ENCODE measurements at regions not wholly inside any gene's neighbourhood (a gene's known extent, or its start where the extent isn't known, plus 50 kb on each side); places are given as distances from the start of the nearest gene placed in this dataset.

GRCh38 chr2:65539633-65540032, 107.2 kb upstream of the SPRED2 start:
- Histone ChIP-seq H3K4me3 (ENCODE audit: low read length) (no peak overlapping the region), H3K9me3 (ENCODE audit: control insufficient read depth, low read length) (no peaks in the 10 kb centered on the region), H3K27me3 (ENCODE audit: control insufficient read depth, insufficient read depth, low read length) (no peaks in the 10 kb centered on the region), H3K36me3 (ENCODE audit: control insufficient read depth, insufficient read depth, low read length) (no peaks in the 10 kb centered on the region), H3K9ac (ENCODE audit: low read length) (no peak overlapping the region), H3K4me1 (ENCODE audit: control insufficient read depth, insufficient read depth, low read length) (no peaks in the 10 kb centered on the region)

GRCh38 chr2:65537651-65538385, 105.4 kb upstream of the SPRED2 start:
- no peak overlapping the region for H3K9ac ChIP-seq (ENCODE audit: low read length)
- H3K4me3 ChIP-seq (ENCODE audit: low read length) = no peak overlapping the region
- no peaks in the 10 kb centered on the region for H3K27me3 ChIP-seq (ENCODE audit: control insufficient read depth, insufficient read depth, low read length)
- no peaks in the 10 kb centered on the region for H3K4me1 ChIP-seq (ENCODE audit: control insufficient read depth, insufficient read depth, low read length)
- H3K9me3 ChIP-seq (ENCODE audit: control insufficient read depth, low read length) = no peaks in the 10 kb centered on the region
- H3K36me3 ChIP-seq (ENCODE audit: control insufficient read depth, insufficient read depth, low read length) = no peaks in the 10 kb centered on the region

GRCh38 chr2:65536596-65536995, 104.2 kb upstream of the SPRED2 start:
- Histone ChIP-seq H3K4me1 (ENCODE audit: control insufficient read depth, insufficient read depth, low read length) (no peaks in the 10 kb centered on the region), H3K27me3 (ENCODE audit: control insufficient read depth, insufficient read depth, low read length) (no peaks in the 10 kb centered on the region), H3K9me3 (ENCODE audit: control insufficient read depth, low read length) (no peaks in the 10 kb centered on the region), H3K36me3 (ENCODE audit: control insufficient read depth, insufficient read depth, low read length) (no peaks in the 10 kb centered on the region), H3K9ac (ENCODE audit: low read length) (no peak overlapping the region), H3K4me3 (ENCODE audit: low read length) (no peak overlapping the region)

GRCh38 chr2:65532937-65533336, 100.5 kb upstream of the SPRED2 start:
- no peak overlapping the region for H3K4me3 ChIP-seq (ENCODE audit: low read length)
- peaks cover 1% of the 10 kb centered on the region for H3K4me1 ChIP-seq (ENCODE audit: control insufficient read depth, insufficient read depth, low read length)
- H3K9me3 ChIP-seq (ENCODE audit: control insufficient read depth, low read length) = no peaks in the 10 kb centered on the region
- H3K36me3 ChIP-seq (ENCODE audit: control insufficient read depth, insufficient read depth, low read length) = no peaks in the 10 kb centered on the region
- no peak overlapping the region for H3K9ac ChIP-seq (ENCODE audit: low read length)
- H3K27me3 ChIP-seq (ENCODE audit: control insufficient read depth, insufficient read depth, low read length) = no peaks in the 10 kb centered on the region

- H3K9me3 ChIP-seq (ENCODE audit: control insufficient read depth, low read length) = no peaks in the 10 kb centered on the region
Observed at GRCh38 chr2:65532326-65532725, 99.9 kb upstream of the SPRED2 start.

GRCh38 chr2:65530547-65531320, 98.3 kb upstream of the SPRED2 start:
- Histone ChIP-seq H3K36me3 (ENCODE audit: control insufficient read depth, insufficient read depth, low read length) (no peaks in the 10 kb centered on the region), H3K9me3 (ENCODE audit: control insufficient read depth, low read length) (no peaks in the 10 kb centered on the region), H3K27me3 (ENCODE audit: control insufficient read depth, insufficient read depth, low read length) (no peaks in the 10 kb centered on the region), H3K9ac (ENCODE audit: low read length) (no peak overlapping the region), H3K4me3 (ENCODE audit: low read length) (no peak overlapping the region), H3K4me1 (ENCODE audit: control insufficient read depth, insufficient read depth, low read length) (peaks cover 6% of the 10 kb centered on the region)

More at GRCh38 chr2:65532326-65532725, 99.9 kb upstream of the SPRED2 start:
- Histone ChIP-seq H3K4me1 (ENCODE audit: control insufficient read depth, insufficient read depth, low read length) (peaks cover 6% of the 10 kb centered on the region), H3K4me3 (ENCODE audit: low read length) (no peak overlapping the region), H3K36me3 (ENCODE audit: control insufficient read depth, insufficient read depth, low read length) (no peaks in the 10 kb centered on the region), H3K9ac (ENCODE audit: low read length) (no peak overlapping the region), H3K27me3 (ENCODE audit: control insufficient read depth, insufficient read depth, low read length) (no peaks in the 10 kb centered on the region)

- Histone ChIP-seq H3K9me3 (ENCODE audit: control insufficient read depth, low read length) (no peaks in the 10 kb centered on the region), H3K9ac (ENCODE audit: low read length) (no peak overlapping the region), H3K4me3 (ENCODE audit: low read length) (no peak overlapping the region), H3K4me1 (ENCODE audit: control insufficient read depth, insufficient read depth, low read length) (peaks cover 6% of the 10 kb centered on the region), H3K36me3 (ENCODE audit: control insufficient read depth, insufficient read depth, low read length) (no peaks in the 10 kb centered on the region), H3K27me3 (ENCODE audit: control insufficient read depth, insufficient read depth, low read length) (no peaks in the 10 kb centered on the region)
Observed at GRCh38 chr2:65529419-65529818, 97.0 kb upstream of the SPRED2 start.

- Histone ChIP-seq H3K4me3 (ENCODE audit: low read length) (no peak overlapping the region), H3K27me3 (ENCODE audit: control insufficient read depth, insufficient read depth, low read length) (no peaks in the 10 kb centered on the region), H3K4me1 (ENCODE audit: control insufficient read depth, insufficient read depth, low read length) (peaks cover 6% of the 10 kb centered on the region)
Observed at GRCh38 chr2:65528241-65528574, 95.8 kb upstream of the SPRED2 start.

GRCh38 chr2:65527451-65528240, 95.2 kb upstream of the SPRED2 start:
- Histone ChIP-seq H3K4me3 (ENCODE audit: low read length) (no peak overlapping the region), H3K4me1 (ENCODE audit: control insufficient read depth, insufficient read depth, low read length) (peaks cover 6% of the 10 kb centered on the region), H3K9ac (ENCODE audit: low read length) (no peak overlapping the region), H3K9me3 (ENCODE audit: control insufficient read depth, low read length) (no peaks in the 10 kb centered on the region), H3K27me3 (ENCODE audit: control insufficient read depth, insufficient read depth, low read length) (no peaks in the 10 kb centered on the region), H3K36me3 (ENCODE audit: control insufficient read depth, insufficient read depth, low read length) (no peaks in the 10 kb centered on the region)

More at GRCh38 chr2:65528241-65528574, 95.8 kb upstream of the SPRED2 start:
- H3K9me3 ChIP-seq (ENCODE audit: control insufficient read depth, low read length) = no peaks in the 10 kb centered on the region
- H3K9ac ChIP-seq (ENCODE audit: low read length) = no peak overlapping the region
- no peaks in the 10 kb centered on the region for H3K36me3 ChIP-seq (ENCODE audit: control insufficient read depth, insufficient read depth, low read length)

GRCh38 chr2:65525616-65526231, 93.3 kb upstream of the SPRED2 start:
- peaks cover 6% of the 10 kb centered on the region for H3K4me1 ChIP-seq (ENCODE audit: control insufficient read depth, insufficient read depth, low read length)
- H3K9ac ChIP-seq (ENCODE audit: low read length) = no peak overlapping the region
- H3K27me3 ChIP-seq (ENCODE audit: control insufficient read depth, insufficient read depth, low read length) = no peaks in the 10 kb centered on the region
- no peaks in the 10 kb centered on the region for H3K9me3 ChIP-seq (ENCODE audit: control insufficient read depth, low read length)
- no peaks in the 10 kb centered on the region for H3K36me3 ChIP-seq (ENCODE audit: control insufficient read depth, insufficient read depth, low read length)
- H3K4me3 ChIP-seq (ENCODE audit: low read length) = no peak overlapping the region

- H3K4me1 ChIP-seq (ENCODE audit: control insufficient read depth, insufficient read depth, low read length) = peaks cover 4% of the 10 kb centered on the region
Observed at GRCh38 chr2:65522922-65523321, 90.5 kb upstream of the SPRED2 start.

More at GRCh38 chr2:65522922-65523321, 90.5 kb upstream of the SPRED2 start:
- Histone ChIP-seq H3K9ac (ENCODE audit: low read length) (no peak overlapping the region), H3K27me3 (ENCODE audit: control insufficient read depth, insufficient read depth, low read length) (no peaks in the 10 kb centered on the region), H3K4me3 (ENCODE audit: low read length) (no peak overlapping the region), H3K9me3 (ENCODE audit: control insufficient read depth, low read length) (no peaks in the 10 kb centered on the region), H3K36me3 (ENCODE audit: control insufficient read depth, insufficient read depth, low read length) (no peaks in the 10 kb centered on the region)
